ENCODE measurements at regions not wholly inside any gene's neighbourhood (a gene's known extent, or its start where the extent isn't known, plus 50 kb on each side); places are given as distances from the start of the nearest gene placed in this dataset.

- no peak for DNase-seq
Observed at GRCh38 chr2:149990965-149991364, 403.4 kb upstream of the MMADHC start.

- DNase-seq, result no peak
Observed at GRCh38 chr2:149989447-149990063, 402.0 kb upstream of the MMADHC start.

GRCh38 chr2:149988361-149988760 lies 400.8 kb upstream of the MMADHC start:
- no peak for DNase-seq

- DNase-seq, result no peak
Observed at GRCh38 chr2:149986861-149987260, 399.3 kb upstream of the MMADHC start.

DNA sequence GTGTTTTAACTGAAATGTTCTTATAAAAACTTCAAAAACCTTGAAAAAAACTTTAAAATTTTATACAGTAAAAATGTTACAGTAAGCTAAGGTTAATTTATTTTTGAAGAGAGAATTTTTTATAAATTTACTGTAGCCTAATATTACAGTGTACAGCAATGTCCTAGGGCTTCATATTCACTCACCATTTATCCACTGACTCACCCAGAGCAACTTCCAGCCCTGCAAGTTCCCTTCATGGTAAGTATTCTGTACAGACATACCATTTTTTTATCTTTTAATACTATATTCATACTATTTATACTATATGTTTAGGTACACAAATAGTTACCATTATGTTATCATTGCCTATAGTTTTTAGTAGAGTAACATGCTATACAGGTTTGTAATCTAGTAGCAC lies 396.7 kb upstream of the MMADHC start:
- no peak for DNase-seq

DNA sequence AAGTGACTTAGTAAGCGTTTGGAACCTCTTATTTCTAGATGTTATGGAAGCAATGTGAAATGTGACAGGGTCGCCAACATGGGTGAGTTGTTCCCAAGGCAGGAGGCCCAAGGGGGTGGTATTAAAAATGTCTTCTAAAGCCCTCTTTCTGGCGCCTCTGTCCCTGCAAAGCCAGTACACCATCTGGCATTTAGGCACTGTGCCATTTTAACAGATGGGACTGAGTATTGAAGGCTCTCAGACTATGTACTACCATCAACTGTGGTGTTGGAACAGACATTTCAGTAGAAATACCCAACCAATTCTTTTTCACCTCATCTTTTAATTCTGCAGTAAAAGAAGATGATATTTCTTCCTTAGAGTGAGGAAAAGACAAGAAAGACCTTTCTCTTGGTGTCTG lies 384.5 kb upstream of the MMADHC start:
- DNase-seq, result no peak

DNA sequence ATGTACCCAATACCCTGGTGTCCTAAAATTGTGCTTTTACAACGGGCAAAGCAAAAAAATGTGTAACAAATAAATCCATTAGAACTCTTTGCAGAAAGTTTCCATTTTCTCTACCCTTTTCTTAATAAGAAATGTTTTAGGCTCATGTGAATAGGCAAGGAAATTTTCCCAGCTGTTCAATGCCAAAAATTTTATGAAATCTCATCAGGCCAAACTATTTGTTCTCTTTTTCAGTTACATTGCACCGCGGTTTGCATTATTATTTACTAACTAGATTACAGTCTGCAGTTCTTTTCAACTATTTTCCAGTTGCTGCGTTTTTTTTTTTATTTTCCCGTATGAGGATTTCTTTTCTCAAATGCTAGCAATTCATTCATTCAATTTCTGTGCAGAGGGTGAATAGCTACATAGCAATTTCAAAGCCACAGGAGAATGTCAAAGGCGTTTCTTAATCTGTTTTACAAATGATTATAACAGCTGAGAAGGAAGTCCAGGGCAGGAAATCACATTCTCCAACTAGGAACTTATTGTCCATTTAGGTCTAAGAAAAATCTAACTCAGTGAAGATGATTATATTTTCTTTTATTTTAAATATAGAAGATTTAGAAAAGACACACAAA lies 367.5 kb upstream of the MMADHC start:
- DNase-seq, result no peak

DNA sequence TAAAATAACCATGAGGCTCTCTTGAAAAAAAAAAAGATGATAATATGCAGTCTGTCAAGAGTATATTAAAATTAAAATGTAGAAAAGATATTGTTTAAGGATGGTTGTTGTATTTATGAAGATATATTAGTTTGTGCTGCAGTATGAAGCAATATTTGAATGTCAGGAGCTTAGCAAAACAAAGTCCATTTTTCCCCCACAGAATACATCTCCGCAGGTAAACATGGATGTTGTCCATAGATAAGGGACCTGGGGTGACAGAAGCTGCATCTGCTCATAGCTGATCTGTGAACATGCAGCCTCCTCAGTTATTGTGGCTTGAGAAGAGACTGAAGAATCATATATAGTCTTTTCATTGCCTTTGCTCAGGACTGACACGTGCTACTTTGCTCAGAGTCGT lies 366.1 kb upstream of the MMADHC start:
- DNase-seq, result no peak

GRCh38 chr2:149931486-149931885 lies 343.9 kb upstream of the MMADHC start:
- no peak for DNase-seq

GRCh38 chr2:149928011-149928410 lies 340.4 kb upstream of the MMADHC start:
- DNase-seq, result peak in 1 of 2 experiments; percentile 31

DNA sequence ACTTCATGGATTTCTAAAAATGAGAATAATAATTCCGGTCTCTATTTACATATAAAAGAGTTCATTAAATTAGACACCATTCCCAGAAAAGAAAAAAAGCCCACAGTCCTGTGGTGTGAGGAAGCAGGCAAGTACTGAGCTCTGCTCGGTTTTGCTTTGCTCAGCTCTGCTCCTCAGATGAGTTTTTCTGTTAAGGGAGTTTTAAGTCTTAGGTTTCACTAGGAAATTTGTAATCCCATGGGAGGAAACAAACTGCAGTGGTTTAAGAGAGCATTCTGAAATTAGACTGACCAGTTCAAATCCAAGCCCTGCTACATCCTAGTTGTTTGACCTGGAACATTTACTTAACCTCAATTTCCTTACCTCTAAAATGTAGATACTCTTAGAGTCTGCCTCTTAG lies 338.6 kb upstream of the MMADHC start:
- no peak for DNase-seq

DNA sequence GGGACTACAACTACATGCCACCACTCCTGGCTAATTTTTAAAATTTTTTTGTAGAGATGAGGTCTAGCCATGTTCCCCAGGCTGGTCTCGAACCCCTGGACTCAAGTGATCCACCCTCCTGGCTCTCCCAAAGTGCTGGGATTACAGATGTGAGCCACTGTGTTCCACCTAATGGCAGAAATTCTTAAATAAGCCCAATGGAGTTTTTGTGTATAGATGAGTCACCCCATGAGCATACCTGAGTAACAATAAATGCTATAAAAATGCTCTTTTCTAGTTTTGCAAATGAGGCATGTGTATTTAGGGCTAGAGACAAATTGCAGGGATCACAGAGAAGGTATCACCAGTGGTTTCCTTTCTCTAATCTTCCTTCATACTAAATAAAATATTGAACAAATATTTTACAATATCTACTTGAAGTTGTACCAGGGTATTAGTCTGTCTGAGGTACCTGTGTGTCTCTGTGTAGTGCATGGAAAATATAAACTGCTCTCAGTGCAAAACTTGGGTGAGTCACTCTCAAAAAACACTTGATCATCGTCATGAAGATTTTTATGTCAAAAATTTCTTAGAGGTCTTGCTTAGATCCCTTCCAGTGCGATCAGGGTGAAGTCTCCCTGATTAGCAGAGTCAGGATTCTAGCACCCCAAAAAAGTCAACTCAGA lies 337.1 kb upstream of the MMADHC start:
- DNase-seq, result no peak

DNA sequence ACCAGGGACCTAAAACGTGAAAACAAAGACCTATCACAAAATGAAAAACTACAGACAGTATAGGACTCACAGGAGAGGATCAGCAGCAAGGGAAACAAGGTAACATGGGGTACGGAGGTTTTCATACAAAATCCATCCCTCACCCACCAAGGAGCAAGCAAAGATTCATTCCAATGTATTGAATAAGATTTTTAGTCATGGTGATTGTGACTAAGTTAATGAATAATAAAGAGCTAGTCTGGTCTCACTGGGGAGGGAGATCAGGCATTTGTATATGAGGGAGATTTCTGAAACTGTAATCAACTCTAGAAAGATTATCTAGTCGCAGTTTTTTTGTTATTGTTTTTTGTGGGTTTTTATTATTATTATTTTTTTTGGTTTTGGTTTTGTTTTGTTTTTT lies 336.5 kb upstream of the MMADHC start:
- DNase-seq, result no peak

- DNase-seq, result no peak
Observed at GRCh38 chr2:149921911-149922616, 334.5 kb upstream of the MMADHC start.

- no peak for DNase-seq
Observed at GRCh38 chr2:149920389-149920788, 332.8 kb upstream of the MMADHC start.

DNA sequence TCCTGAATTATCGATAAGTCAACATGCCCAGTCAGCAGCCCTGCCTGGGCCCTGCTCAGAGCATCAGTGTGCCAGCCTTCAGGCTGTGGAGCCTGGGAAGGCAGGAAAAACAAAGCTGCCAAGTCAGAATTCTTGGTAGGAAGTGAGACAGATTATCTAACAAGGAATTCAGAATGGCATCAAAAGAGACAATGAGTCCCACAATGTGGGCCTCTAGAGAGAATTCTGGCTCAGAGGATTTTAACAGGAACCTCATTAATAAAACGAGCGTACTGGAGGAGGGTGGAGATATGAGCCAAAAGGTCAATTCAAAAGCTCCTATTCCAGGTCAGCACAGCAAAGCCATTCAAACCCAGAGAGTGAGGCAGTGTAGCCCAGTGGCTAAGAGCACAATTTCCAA lies 327.6 kb upstream of the MMADHC start:
- no peak for DNase-seq

- DNase-seq, result peak; percentile 45 to 86
Observed at GRCh38 chr2:149908726-149909683, 321.4 kb upstream of the MMADHC start.

- DNase-seq, result no peak
Observed at GRCh38 chr2:149906886-149907285, 319.3 kb upstream of the MMADHC start.

GRCh38 chr2:149904352-149905175 lies 317.0 kb upstream of the MMADHC start:
- no peak for DNase-seq

DNA sequence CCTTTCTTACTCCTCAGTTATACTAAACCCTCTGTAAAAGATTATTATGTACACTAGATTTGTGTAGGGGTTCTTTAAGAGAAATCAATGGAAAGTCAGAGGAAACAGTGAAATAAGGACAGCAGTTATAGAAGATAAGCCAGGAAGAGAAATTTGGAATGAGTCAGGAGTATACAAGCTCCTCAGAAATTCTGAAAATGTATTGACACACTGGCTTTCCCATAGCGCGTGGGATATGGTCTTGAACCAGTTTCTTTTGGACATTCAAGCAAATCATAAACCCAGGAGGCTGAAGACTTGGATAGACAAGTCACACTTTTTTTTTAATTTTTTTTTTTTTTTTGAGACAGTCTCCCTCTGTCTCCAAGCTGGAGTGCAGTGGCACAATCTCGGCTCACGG lies 316.1 kb upstream of the MMADHC start:
- DNase-seq, result no peak

DNA sequence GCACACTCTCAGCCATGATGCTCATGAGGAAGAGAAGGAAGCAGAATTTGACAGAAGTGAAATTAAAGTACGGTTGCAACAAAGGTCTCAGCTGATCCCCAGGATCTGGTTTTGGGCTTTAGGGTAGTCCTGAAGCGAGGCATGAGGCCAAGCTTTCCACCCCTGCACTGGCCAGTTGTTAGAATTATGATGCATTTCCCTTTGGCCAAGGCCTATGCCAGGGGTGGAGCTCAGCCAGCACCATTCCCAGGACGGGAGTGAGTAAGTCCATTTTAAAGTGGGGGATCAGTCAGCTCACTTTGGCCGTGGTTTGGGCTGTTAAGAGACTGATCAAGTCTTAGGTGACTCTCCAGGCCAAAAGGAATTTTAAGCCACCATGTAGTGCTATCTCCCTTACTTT lies 314.5 kb upstream of the MMADHC start:
- DNase-seq, result no peak

All from NCI-H2081 (cell line).